ENCODE measurements at regions not wholly inside any gene's neighbourhood (a gene's known extent, or its start where the extent isn't known, plus 50 kb on each side); places are given as distances from the start of the nearest gene placed in this dataset.

- H3K4me3 ChIP-seq (replicated peaks in 1 of 3; ENCODE audit: insufficient read depth in 1 of 3, low read depth in 1 of 3, low read length in 3 of 3), result no peak overlapping the region
- H2AFZ ChIP-seq (ENCODE audit: low read depth, low read length), result no peak overlapping the region
- H3K4me1 ChIP-seq (ENCODE audit: control insufficient read depth, extremely low read depth, insufficient read depth, low read length), result no peaks in the 10 kb centered on the region
- dilution Hi-C loops (cut with MboI; ENCODE audit: extremely low pct_ligation_motif_present, low sequenced_read_pairs) (no loop called here), intact Hi-C loops (cut with micrococcal nuclease) (no loop called here)
- H3K4me2 ChIP-seq (ENCODE audit: insufficient read depth, low read length), result no peak overlapping the region
- DNase-seq (ENCODE audit: low read depth, low spot score) (no peak), FAIRE-seq (no peak)
- no peaks in the 10 kb centered on the region for H3K9me1 ChIP-seq (replicated peaks; ENCODE audit: control insufficient read depth, extremely low read depth, insufficient read depth, low read length)
- H3K36me3 ChIP-seq (ENCODE audit: control insufficient read depth in 2 of 2, extremely low read depth in 1 of 2, insufficient read depth in 2 of 2, low read length in 2 of 2), result no peaks in the 10 kb centered on the region
- CTCF ChIA-PET, result no interaction called here
- H3K79me2 ChIP-seq (ENCODE audit: control insufficient read depth, insufficient read depth, low read length), result no peaks in the 10 kb centered on the region
- no peaks in the 10 kb centered on the region for H4K20me1 ChIP-seq (replicated peaks; ENCODE audit: control insufficient read depth, extremely low read depth, insufficient read depth, low read length)
- TF ChIP-seq MYC (IDR thresholded peaks at IDR 0.05; ENCODE audit: low read depth, low read length), result no peak
- no peak for TF ChIP-seq EZH2 (IDR thresholded peaks at IDR 0.05; ENCODE audit: borderline replicate concordance, low read depth, low read length, severe bottlenecking)
- no peak for TF ChIP-seq GATA2 (IDR thresholded peaks at IDR 0.05; ENCODE audit: insufficient read depth, insufficient read length, low read depth, low read length)
- TF ChIP-seq CTCF (IDR thresholded peaks at IDR 0.05; ENCODE audit: extremely low read depth in 1 of 2, insufficient read depth in 1 of 2, low read depth in 1 of 2, low read length in 2 of 2), result no peak
- POLR2A ChIA-PET, result no interaction called here
- no TSS peak for BruUV-seq (replicated peaks)
- H3K9ac ChIP-seq (replicated peaks; ENCODE audit: extremely low read depth, insufficient read depth, low read length), result no peak overlapping the region
- H3K27ac ChIP-seq (ENCODE audit: insufficient read depth, low read depth, low read length), result no peak overlapping the region
- peaks cover 16% of the 10 kb centered on the region for H3K9me3 ChIP-seq (replicated peaks; ENCODE audit: control insufficient read depth, insufficient read depth, low read length)
- H3K27me3 ChIP-seq (ENCODE audit: control insufficient read depth in 2 of 2, insufficient read depth in 2 of 2, low read length in 2 of 2), result no peaks in the 10 kb centered on the region
These were observed 232.6 kb downstream of the UQCRFS1 start for GRCh38 chr19:28980236-28980868.

GRCh38 chr19:28977826-28978225, 235.1 kb downstream of the UQCRFS1 start:
- H3K4me2 ChIP-seq (ENCODE audit: insufficient read depth, low read length), result no peak overlapping the region
- no peaks in the 10 kb centered on the region for H3K79me2 ChIP-seq (ENCODE audit: control insufficient read depth, insufficient read depth, low read length)
- BruUV-seq (replicated peaks), result no TSS peak
- H3K9me3 ChIP-seq (replicated peaks; ENCODE audit: control insufficient read depth, insufficient read depth, low read length), result peaks cover 11% of the 10 kb centered on the region
- ChIA-PET POLR2A (no interaction called here), CTCF (no interaction called here)
- no peaks in the 10 kb centered on the region for H4K20me1 ChIP-seq (replicated peaks; ENCODE audit: control insufficient read depth, extremely low read depth, insufficient read depth, low read length)
- H3K9ac ChIP-seq (replicated peaks; ENCODE audit: extremely low read depth, insufficient read depth, low read length), result no peak overlapping the region
- H3K36me3 ChIP-seq (ENCODE audit: control insufficient read depth in 2 of 2, extremely low read depth in 1 of 2, insufficient read depth in 2 of 2, low read length in 2 of 2), result no peaks in the 10 kb centered on the region
- no peak overlapping the region for H2AFZ ChIP-seq (ENCODE audit: low read depth, low read length)
- dilution Hi-C loops (cut with MboI; ENCODE audit: extremely low pct_ligation_motif_present, low sequenced_read_pairs) (no loop called here), intact Hi-C loops (cut with micrococcal nuclease) (no loop called here)
- no peak for FAIRE-seq
- no peak for DNase-seq (ENCODE audit: low read depth, low spot score)
- H3K4me3 ChIP-seq (replicated peaks in 1 of 3; ENCODE audit: insufficient read depth in 1 of 3, low read depth in 1 of 3, low read length in 3 of 3), result no peak overlapping the region
- no peaks in the 10 kb centered on the region for H3K4me1 ChIP-seq (ENCODE audit: control insufficient read depth, extremely low read depth, insufficient read depth, low read length)
- TF ChIP-seq MAX (IDR thresholded peaks at IDR 0.05; ENCODE audit: insufficient read depth, insufficient read length) (no peak), FOS (IDR thresholded peaks at IDR 0.05; ENCODE audit: borderline replicate concordance, insufficient read depth, low read length) (no peak), POLR2AphosphoS5 (IDR thresholded peaks at IDR 0.05; ENCODE audit: insufficient read depth, low read depth, low read length) (no peak), MYC (IDR thresholded peaks at IDR 0.05; ENCODE audit: low read depth, low read length) (no peak), CTCF (IDR thresholded peaks at IDR 0.05; ENCODE audit: extremely low read depth in 1 of 2, insufficient read depth in 1 of 2, low read depth in 1 of 2, low read length in 2 of 2) (no peak), POLR2A (IDR thresholded peaks at IDR 0.05; ENCODE audit: low read depth, low read length) (no peak), JUN (IDR thresholded peaks at IDR 0.05; ENCODE audit: borderline replicate concordance, insufficient read depth, insufficient read length, low read depth) (no peak), EZH2 (IDR thresholded peaks at IDR 0.05; ENCODE audit: borderline replicate concordance, low read depth, low read length, severe bottlenecking) (no peak), GATA2 (IDR thresholded peaks at IDR 0.05; ENCODE audit: insufficient read depth, insufficient read length, low read depth, low read length) (no peak)
- H3K9me1 ChIP-seq (replicated peaks; ENCODE audit: control insufficient read depth, extremely low read depth, insufficient read depth, low read length), result no peaks in the 10 kb centered on the region
- H3K27me3 ChIP-seq (ENCODE audit: control insufficient read depth in 2 of 2, insufficient read depth in 2 of 2, low read length in 2 of 2), result no peaks in the 10 kb centered on the region
- no peak overlapping the region for H3K27ac ChIP-seq (ENCODE audit: insufficient read depth, low read depth, low read length)

All from endothelial cell of umbilical vein (primary cell).